Ascending aorta (tissue), 2 donors: ENCODE measurements at regions not wholly inside any gene's neighbourhood (a gene's known extent, or its start where the extent isn't known, plus 50 kb on each side); places are given as distances from the start of the nearest gene placed in this dataset.
A peak's percentile ranks its signal among the peaks of the same experiment; 100 is the strongest.

Source experiments
- DNase-seq, 2 donors: peaks; one replicate each; pipeline ENCODE4 v3.0.0-alpha.2; 2019; ENCODE audit warnings: low spot score in 2 of 2
- H3K27ac ChIP-seq, 2 donors: fragments of 200-600 bp; sonication (generic); one replicate each; pipeline ENCODE4 v1.5.1; 2016 to 2017; ENCODE audit warnings: mild to moderate bottlenecking in 1 of 2
- H3K27me3 ChIP-seq: fragments of 200-600 bp; sonication (generic); one replicate; pipeline ENCODE4 v1.5.1; 2017
- H3K36me3 ChIP-seq, 2 donors: fragments of 200-600 bp; sonication (generic); one replicate each; pipeline ENCODE4 v1.5.1; 2016
- H3K4me1 ChIP-seq, 2 donors: fragments of 200-600 bp; sonication (generic); one replicate each; pipeline ENCODE4 v1.5.1; 2016 to 2017; ENCODE audit warnings: mild to moderate bottlenecking in 1 of 2
- H3K4me3 ChIP-seq, 2 donors: fragments of 200-600 bp; sonication (generic); one replicate each; pipeline ENCODE4 v1.5.1; 2016 to 2017; ENCODE audit warnings: mild to moderate bottlenecking in 1 of 2
- H3K9me3 ChIP-seq, 2 donors: fragments of 200-600 bp; sonication (generic); one replicate each; pipeline ENCODE4 v1.5.1; 2016
- intact Hi-C: fragments of 100-400 bp; cut with DNase I; formaldehyde crosslinking; loops from one replicate; pipeline ENCODE4 v1.15.1; 2023
- TF ChIP-seq, protein P1 (sequence below), 3 experiments: fragments of 200-600 bp in 2 of 3; fragments of 450-650 bp in 1 of 3; sonication (generic) in 2 of 3; IDR thresholded peaks; one replicate each; pipeline ENCODE4 v1.5.1; 2016 to 2019; ENCODE audit warnings: antibody characterized with exemption in 3 of 3, mild to moderate bottlenecking in 1 of 3, moderate library complexity in 1 of 3

DNA sequence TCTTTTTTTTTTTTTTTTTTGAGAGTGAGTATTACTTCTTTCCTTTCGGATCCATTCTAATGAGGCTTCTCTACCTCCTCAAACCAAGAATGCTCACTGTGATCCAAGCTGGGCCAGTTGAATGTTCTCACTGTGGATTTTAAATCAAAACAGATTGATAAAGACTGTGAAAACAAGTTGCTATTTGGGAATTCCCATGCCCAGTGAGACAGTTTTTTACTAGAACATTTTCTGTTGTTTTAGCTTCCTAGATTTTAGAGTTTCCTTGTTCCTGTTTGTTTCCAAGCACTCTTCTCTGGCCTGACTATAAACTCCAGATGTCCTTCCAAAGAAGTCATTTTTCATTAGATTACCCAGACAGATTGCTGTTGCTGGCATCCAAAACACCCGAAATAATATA lies 60.1 kb upstream of the GALNT15 start:
- DNase-seq, result no peak
- no peak overlapping the region for H3K4me3 ChIP-seq
- intact Hi-C loops, result loop anchor here (10.0 kb wide), 1 partner anchor 60 kb away; the partner anchor contains the start of gene GALNT15
- H3K27ac ChIP-seq, result peak overlapping the region; percentile 62 to 73
- H3K9me3 ChIP-seq, result no peaks in the 10 kb centered on the region
- TF ChIP-seq, protein P1, sequence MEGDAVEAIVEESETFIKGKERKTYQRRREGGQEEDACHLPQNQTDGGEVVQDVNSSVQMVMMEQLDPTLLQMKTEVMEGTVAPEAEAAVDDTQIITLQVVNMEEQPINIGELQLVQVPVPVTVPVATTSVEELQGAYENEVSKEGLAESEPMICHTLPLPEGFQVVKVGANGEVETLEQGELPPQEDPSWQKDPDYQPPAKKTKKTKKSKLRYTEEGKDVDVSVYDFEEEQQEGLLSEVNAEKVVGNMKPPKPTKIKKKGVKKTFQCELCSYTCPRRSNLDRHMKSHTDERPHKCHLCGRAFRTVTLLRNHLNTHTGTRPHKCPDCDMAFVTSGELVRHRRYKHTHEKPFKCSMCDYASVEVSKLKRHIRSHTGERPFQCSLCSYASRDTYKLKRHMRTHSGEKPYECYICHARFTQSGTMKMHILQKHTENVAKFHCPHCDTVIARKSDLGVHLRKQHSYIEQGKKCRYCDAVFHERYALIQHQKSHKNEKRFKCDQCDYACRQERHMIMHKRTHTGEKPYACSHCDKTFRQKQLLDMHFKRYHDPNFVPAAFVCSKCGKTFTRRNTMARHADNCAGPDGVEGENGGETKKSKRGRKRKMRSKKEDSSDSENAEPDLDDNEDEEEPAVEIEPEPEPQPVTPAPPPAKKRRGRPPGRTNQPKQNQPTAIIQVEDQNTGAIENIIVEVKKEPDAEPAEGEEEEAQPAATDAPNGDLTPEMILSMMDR (IDR thresholded peaks at IDR 0.05), result no peak
- H3K36me3 ChIP-seq, result no peaks in the 10 kb centered on the region
- H3K4me1 ChIP-seq, result peaks cover 3 to 4% of the 10 kb centered on the region in 2 donors
- no peaks in the 10 kb centered on the region for H3K27me3 ChIP-seq

DNA sequence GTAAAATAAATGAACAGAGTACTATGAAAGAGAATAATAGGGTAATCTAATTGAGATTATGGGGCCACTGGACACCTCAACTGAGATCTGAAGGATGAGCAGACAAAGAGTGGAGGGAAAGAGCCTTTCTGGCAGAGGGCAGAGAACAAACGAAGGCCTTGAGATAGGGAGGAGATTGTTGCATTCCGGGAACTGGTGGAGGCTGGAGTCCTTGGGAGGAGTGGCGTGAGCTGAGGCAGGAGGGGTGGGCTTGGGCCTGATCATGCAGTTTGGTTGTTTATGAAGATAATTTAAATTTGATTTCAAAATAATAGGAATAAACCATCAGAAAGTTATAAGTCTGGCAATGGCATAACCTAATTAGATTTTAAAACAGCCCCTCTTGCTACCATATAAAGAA lies 59.5 kb upstream of the GALNT15 start:
- TF ChIP-seq, protein P1 (IDR thresholded peaks at IDR 0.05), result no peak
- intact Hi-C loops, result loop anchor here (10.0 kb wide), 1 partner anchor 60 kb away; the partner anchor contains the start of gene GALNT15
- H3K27me3 ChIP-seq, result no peaks in the 10 kb centered on the region
- peak overlapping the region; percentile 62 to 73 for H3K27ac ChIP-seq
- no peaks in the 10 kb centered on the region for H3K36me3 ChIP-seq
- H3K4me3 ChIP-seq, result no peak overlapping the region
- H3K9me3 ChIP-seq, result no peaks in the 10 kb centered on the region
- no peak for DNase-seq
- peaks cover 3 to 4% of the 10 kb centered on the region in 2 donors for H3K4me1 ChIP-seq

DNA sequence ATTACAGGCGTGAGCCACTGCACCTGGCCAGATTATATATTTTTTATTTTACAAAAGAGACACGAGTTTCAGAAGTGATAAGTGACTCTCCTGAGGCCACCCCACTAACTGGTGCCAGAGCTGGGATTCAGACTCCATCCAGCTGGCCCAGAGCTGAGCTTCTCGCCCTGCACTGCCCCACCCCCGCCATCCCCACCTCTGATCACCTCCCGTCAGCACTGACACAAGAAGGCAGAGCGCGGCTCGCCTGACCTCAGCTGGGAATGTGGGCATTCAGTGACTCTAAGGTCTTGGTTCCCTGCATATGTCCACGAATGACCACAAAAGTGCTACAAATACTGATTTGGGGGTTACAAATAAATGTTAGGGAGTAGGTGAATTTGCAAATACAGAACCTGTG lies 56.1 kb upstream of the GALNT15 start:
- TF ChIP-seq, protein P1 (IDR thresholded peaks at IDR 0.05), result no peak
- no peak overlapping the region for H3K4me3 ChIP-seq
- no peak for DNase-seq
- H3K36me3 ChIP-seq, result no peaks in the 10 kb centered on the region
- H3K27me3 ChIP-seq, result no peaks in the 10 kb centered on the region
- H3K9me3 ChIP-seq, result no peaks in the 10 kb centered on the region
- no peak overlapping the region for H3K27ac ChIP-seq
- intact Hi-C loops, result loop anchor here (10.0 kb wide), 1 partner anchor 56 kb away; the partner anchor contains the start of gene GALNT15
- H3K4me1 ChIP-seq, result peaks cover 0 to 3% of the 10 kb centered on the region in 2 donors

DNA sequence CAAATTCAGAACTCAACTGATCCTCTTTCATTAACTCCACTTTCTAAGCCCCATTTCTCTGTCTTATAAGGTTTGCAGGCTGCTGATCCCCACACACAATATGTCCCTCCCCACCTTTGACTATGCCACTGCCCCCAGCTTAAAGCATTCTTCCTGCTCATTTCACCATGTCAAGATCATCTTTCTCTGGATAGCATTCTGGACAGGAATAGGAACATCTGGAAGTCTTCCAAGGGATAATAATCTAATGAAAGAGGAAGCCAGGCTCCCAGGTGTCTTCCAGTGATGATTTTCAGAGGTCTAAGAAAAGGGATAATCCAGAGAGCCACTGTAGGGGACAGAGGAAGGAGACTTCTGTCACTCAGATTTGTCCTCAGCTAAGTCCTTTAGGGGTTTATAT lies 54.6 kb upstream of the GALNT15 start:
- no peaks in the 10 kb centered on the region for H3K4me1 ChIP-seq
- H3K27me3 ChIP-seq, result no peaks in the 10 kb centered on the region
- no peaks in the 10 kb centered on the region for H3K36me3 ChIP-seq
- DNase-seq, result no peak
- H3K9me3 ChIP-seq, result no peaks in the 10 kb centered on the region
- TF ChIP-seq, protein P1 (IDR thresholded peaks at IDR 0.05), result no peak
- H3K27ac ChIP-seq, result no peak overlapping the region
- H3K4me3 ChIP-seq, result no peak overlapping the region
- intact Hi-C loops, result loop anchor here (10.0 kb wide), 1 partner anchor 55 kb away; the partner anchor contains the start of gene GALNT15

DNA sequence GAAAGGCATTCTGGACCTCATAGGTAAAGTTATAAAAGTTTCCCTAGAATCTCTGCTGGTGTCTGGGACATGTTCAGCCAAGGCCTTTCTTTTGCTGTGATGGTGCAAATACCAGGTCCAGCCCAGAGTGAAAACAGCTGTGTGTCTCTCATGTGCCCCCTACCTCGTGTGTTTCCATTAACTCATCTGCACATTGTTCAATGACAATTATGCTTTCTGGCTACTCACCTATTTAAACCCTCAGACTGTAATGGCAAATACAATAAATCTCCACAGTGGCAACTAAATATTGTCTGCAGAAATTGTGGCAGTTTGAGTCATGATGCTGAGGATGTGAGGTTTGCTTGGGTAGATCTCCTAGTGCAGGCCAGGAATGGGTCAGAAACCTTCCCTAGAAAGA lies 53.1 kb upstream of the GALNT15 start:
- Histone ChIP-seq H3K27ac (no peak overlapping the region), H3K9me3 (no peaks in the 10 kb centered on the region), H3K27me3 (no peaks in the 10 kb centered on the region), H3K4me1 (no peaks in the 10 kb centered on the region), H3K36me3 (no peaks in the 10 kb centered on the region), H3K4me3 (no peak overlapping the region)
- intact Hi-C loops, result no loop called here
- TF ChIP-seq, protein P1 (IDR thresholded peaks at IDR 0.05), result no peak
- DNase-seq, result no peak

DNA sequence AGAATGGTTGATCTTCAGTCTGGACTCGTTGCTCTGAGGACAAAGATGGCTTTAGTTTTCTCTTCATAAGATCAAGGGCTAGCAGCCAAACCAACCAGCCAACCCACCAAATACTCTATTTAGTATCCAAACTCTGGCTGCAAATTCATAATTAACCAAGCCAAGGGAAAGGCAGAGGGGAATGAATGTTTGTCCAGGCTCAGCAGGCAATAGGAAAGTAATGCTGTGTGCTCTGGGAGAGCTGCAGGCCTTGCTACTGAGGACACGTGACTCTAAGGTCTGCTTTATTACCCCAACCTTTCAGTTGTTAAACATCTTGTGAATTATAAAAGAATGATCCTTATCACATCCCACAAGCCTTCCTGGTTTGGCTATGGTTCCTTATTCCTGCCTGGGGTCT lies 52.3 kb upstream of the GALNT15 start:
- DNase-seq, result no peak
- H3K27ac ChIP-seq, result no peak overlapping the region
- TF ChIP-seq, protein P1 (IDR thresholded peaks at IDR 0.05), result no peak
- H3K4me1 ChIP-seq, result no peaks in the 10 kb centered on the region
- no peaks in the 10 kb centered on the region for H3K27me3 ChIP-seq
- no peaks in the 10 kb centered on the region for H3K36me3 ChIP-seq
- no peaks in the 10 kb centered on the region for H3K9me3 ChIP-seq
- no peak overlapping the region for H3K4me3 ChIP-seq
- intact Hi-C loops, result no loop called here
